HEK293 (cell line): ENCODE measurements at regions not wholly inside any gene's neighbourhood (a gene's known extent, or its start where the extent isn't known, plus 50 kb on each side); places are given as distances from the start of the nearest gene placed in this dataset.

Source experiments
- CTCF ChIA-PET: fragments of 350-600 bp; formaldehyde crosslinking; extraction: SDS; loops from one replicate; lab custom pipeline; 2021; ENCODE audit warnings: antibody characterized with exemption; lab: Yijun Ruan, JAX
- POLR2A ChIA-PET: fragments of 300-600 bp; formaldehyde crosslinking; extraction: SDS; loops from one replicate; lab custom pipeline; 2020; ENCODE audit warnings: antibody characterized with exemption, inconsistent platforms; lab: Yijun Ruan, JAX
- H3K27ac ChIP-seq: fragments of 200-500 bp; sonication (Bioruptor generic); 2 replicates; pipeline ENCODE4 v1.5.1; 2014; ENCODE audit warnings: low read depth, low read length, control low read depth, inconsistent platforms; ENCODE audit errors: extremely low read depth
- H3K36me3 ChIP-seq, 2 experiments: fragments of 200-500 bp in 1 of 2; sonication (Bioruptor generic) in 1 of 2; 1 replicate in 1 of 2; 2 replicates in 1 of 2; pipeline ENCODE4 v1.5.1; 2014 to 2017; ENCODE audit warnings: inconsistent platforms in 2 of 2, low read length in 2 of 2; ENCODE audit not compliant: control insufficient read depth in 2 of 2, insufficient read depth in 1 of 2
- H3K4me1 ChIP-seq: fragments of 200-500 bp; sonication (Bioruptor generic); 2 replicates; pipeline ENCODE4 v1.5.1; 2014; ENCODE audit warnings: mild to moderate bottlenecking, low read length, inconsistent platforms; ENCODE audit not compliant: control insufficient read depth, insufficient read depth
- H3K4me3 ChIP-seq: 2 replicates; pipeline ENCODE4 v1.5.1; 2011; ENCODE audit warnings: low read depth, mild to moderate bottlenecking, control low read depth, low read length, moderate library complexity
- H3K9me3 ChIP-seq: fragments of 200-500 bp; sonication (Bioruptor generic); 2 replicates; pipeline ENCODE4 v1.5.1; 2014; ENCODE audit warnings: low read depth, low read length, inconsistent platforms; ENCODE audit not compliant: control insufficient read depth, insufficient read depth
- BCL6B ChIP-seq: fragments of 450-650 bp; formaldehyde crosslinking; IDR thresholded peaks from 2 replicates; pipeline ENCODE4 v1.5.1; 2017; ENCODE audit warnings: missing biosample characterization, missing genetic modification characterization
- EGR2 ChIP-seq: fragments of 450-650 bp; formaldehyde crosslinking; IDR thresholded peaks from 2 replicates; pipeline ENCODE4 v1.5.1; 2016; ENCODE audit warnings: low read depth, missing biosample characterization, missing genetic modification characterization
- GLIS1 ChIP-seq: fragments of 450-650 bp; formaldehyde crosslinking; IDR thresholded peaks from 2 replicates; pipeline ENCODE4 v1.5.1; 2016; ENCODE audit warnings: missing biosample characterization, missing genetic modification characterization
- GLIS2 ChIP-seq: fragments of 450-650 bp; formaldehyde crosslinking; IDR thresholded peaks from 2 replicates; pipeline ENCODE4 v1.5.1; 2016; ENCODE audit warnings: missing biosample characterization, missing genetic modification characterization
- TSHZ1 ChIP-seq: fragments of 450-650 bp; formaldehyde crosslinking; IDR thresholded peaks from 2 replicates; pipeline ENCODE4 v1.5.1; 2016; ENCODE audit warnings: missing biosample characterization, missing genetic modification characterization, borderline replicate concordance
- ZBTB21 ChIP-seq: fragments of 450-650 bp; formaldehyde crosslinking; IDR thresholded peaks from 2 replicates; pipeline ENCODE4 v1.5.1; 2017; ENCODE audit warnings: missing biosample characterization, missing genetic modification characterization
- ZNF146 ChIP-seq: fragments of 450-650 bp; formaldehyde crosslinking; IDR thresholded peaks from 2 replicates; pipeline ENCODE4 v1.5.1; 2016; ENCODE audit warnings: missing biosample characterization, missing genetic modification characterization
- ZNF16 ChIP-seq: fragments of 450-650 bp; formaldehyde crosslinking; IDR thresholded peaks from 2 replicates; pipeline ENCODE4 v1.5.1; 2016; ENCODE audit warnings: low read depth, missing biosample characterization, missing genetic modification characterization
- ZNF239 ChIP-seq: fragments of 450-650 bp; formaldehyde crosslinking; IDR thresholded peaks from 2 replicates; pipeline ENCODE4 v1.5.1; 2016; ENCODE audit warnings: missing biosample characterization, missing genetic modification characterization
- ZNF394 ChIP-seq: fragments of 450-650 bp; formaldehyde crosslinking; IDR thresholded peaks from 2 replicates; pipeline ENCODE4 v1.5.1; 2016; ENCODE audit warnings: missing biosample characterization, missing genetic modification characterization, mild to moderate bottlenecking, moderate library complexity, borderline replicate concordance
- ZNF670 ChIP-seq: fragments of 450-650 bp; formaldehyde crosslinking; IDR thresholded peaks from 2 replicates; pipeline ENCODE4 v1.5.1; 2016; ENCODE audit warnings: missing biosample characterization, missing genetic modification characterization, low read depth

- peak; percentile 49; the same call in 1 of the 2 replicates for TF ChIP-seq ZBTB21 (tag by site-specific recombination)
- TF ChIP-seq BCL6B (tag by site-specific recombination): no peak
These were observed 256.8 kb upstream of the PMEPA1 start (continued) for GRCh38 chr20:57966620-57967019.

- ChIA-PET CTCF (interaction anchor here (0.6 kb wide), 1 partner anchor 18 kb away, joined by 4 read pairs; no protein-coding TSS in a partner anchor), POLR2A (no interaction called here)
These were observed 255.6 kb upstream of the PMEPA1 start for GRCh38 chr20:57965441-57965840.

GRCh38 chr20:57964011-57964862 lies 254.4 kb upstream of the PMEPA1 start:
- no peaks in the 10 kb centered on the region for H3K36me3 ChIP-seq
- H3K4me3 ChIP-seq: no peak overlapping the region
- no peak overlapping the region for H3K27ac ChIP-seq
- ChIA-PET POLR2A (no interaction called here), CTCF (interaction anchor here (0.8 kb wide), 1 partner anchor 216 kb away, joined by 3 read pairs; no protein-coding TSS in a partner anchor)
- no peaks in the 10 kb centered on the region for H3K9me3 ChIP-seq
- no peaks in the 10 kb centered on the region; the same call in 1 of the 2 replicates for H3K4me1 ChIP-seq
- TF ChIP-seq ZNF146 (tag by site-specific recombination) (no peak), EGR2 (tag by site-specific recombination) (peak; percentile 51)

More at GRCh38 chr20:57965441-57965840, 255.6 kb upstream of the PMEPA1 start:
- H3K27ac ChIP-seq: no peak overlapping the region
- TF ChIP-seq ZNF16 (tag by site-specific recombination): no peak
- no peak for TF ChIP-seq ZNF394
- TF ChIP-seq ZNF670 (tag by site-specific recombination): no peak
- no peak for TF ChIP-seq GLIS2 (tag by site-specific recombination)
- TF ChIP-seq ZNF239: no peak
- H3K4me3 ChIP-seq: no peak overlapping the region
- no peaks in the 10 kb centered on the region; the same call in 1 of the 2 replicates for H3K4me1 ChIP-seq
- H3K36me3 ChIP-seq: no peaks in the 10 kb centered on the region
- H3K9me3 ChIP-seq: no peaks in the 10 kb centered on the region

GRCh38 chr20:57960803-57961575 lies 251.2 kb upstream of the PMEPA1 start:
- no peaks in the 10 kb centered on the region for H3K9me3 ChIP-seq
- ChIA-PET POLR2A (no interaction called here), CTCF (no interaction called here)
- no peak overlapping the region for H3K4me3 ChIP-seq
- H3K27ac ChIP-seq: no peak overlapping the region
- H3K4me1 ChIP-seq: no peaks in the 10 kb centered on the region; the same call in 1 of the 2 replicates
- TF ChIP-seq TSHZ1 (tag by site-specific recombination): no peak
- TF ChIP-seq GLIS1 (tag by site-specific recombination): peak; percentile 53
- no peaks in the 10 kb centered on the region for H3K36me3 ChIP-seq
